Stimulated activated CD8-positive, alpha-beta memory T cell treated with anti-CD3 and anti-CD28 coated beads, Interleukin-4, amount 100 ng/mL, for 48 hours (primary cell): ENCODE measurements at regions not wholly inside any gene's neighbourhood (a gene's known extent, or its start where the extent isn't known, plus 50 kb on each side); places are given as distances from the start of the nearest gene placed in this dataset.

ENCODE experiments used
- DNase-seq: peaks from one replicate; pipeline ENCODE4 v3.0.0-alpha.2; 2020

- DNase-seq = no peak
These were observed 653.4 kb upstream of the ID2 start for GRCh38 chr2:8028436-8028835.

DNA sequence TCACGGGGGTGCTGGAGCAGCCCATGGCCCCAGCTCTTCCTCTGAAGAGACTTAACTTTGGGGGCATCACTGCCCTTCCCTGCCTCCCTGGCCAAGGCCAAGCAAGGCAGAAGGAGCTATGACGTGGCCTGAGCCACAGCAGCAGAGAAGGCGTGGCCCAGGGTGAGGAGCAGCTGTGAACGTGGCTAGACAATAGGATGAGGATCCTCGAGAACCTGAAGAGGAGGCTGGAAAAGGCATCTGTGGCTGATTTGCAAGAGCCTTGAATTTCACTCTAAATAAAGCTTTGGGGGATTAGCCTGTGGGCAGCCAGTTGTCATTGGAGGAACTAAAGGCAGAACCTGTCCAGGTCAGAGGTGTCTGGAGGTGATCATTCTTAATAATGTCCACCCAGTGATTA, 652.9 kb upstream of the ID2 start:
- DNase-seq = no peak

DNA sequence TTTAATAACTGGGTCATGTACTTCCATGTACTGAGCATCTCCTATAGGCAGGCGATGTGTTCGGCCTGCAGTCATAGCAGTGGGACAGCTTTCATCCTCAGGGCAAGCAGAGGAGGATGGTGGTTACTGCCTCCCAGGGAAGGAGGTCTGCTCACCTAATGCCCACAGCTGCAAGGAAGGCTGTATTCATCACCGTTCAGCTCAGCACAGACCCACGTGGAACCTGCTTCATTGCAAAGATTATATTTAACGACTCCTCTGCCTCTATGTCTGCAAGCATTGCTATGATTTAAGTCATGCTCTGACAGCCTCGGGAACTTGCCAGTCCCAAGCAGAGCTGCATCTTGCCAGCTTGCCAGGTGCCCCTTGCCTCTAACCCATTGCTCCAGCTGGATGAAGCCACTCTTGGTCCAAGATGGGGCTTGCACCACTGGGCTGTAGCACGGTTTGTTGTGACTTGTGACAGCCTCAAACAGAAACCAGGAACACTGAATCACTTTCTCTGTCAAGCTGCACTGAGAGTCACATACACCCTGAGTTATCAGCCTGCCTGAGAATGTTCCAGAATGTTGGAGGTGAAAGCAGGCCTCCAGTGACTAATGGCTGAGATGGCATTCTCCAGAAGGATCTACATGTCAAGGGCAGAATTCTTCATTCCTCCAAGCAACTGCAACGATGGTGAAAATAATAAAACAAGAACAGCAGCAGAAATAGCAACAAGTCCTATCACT, 651.1 kb upstream of the ID2 start:
- DNase-seq = peak; percentile 23

- DNase-seq = no peak
These were observed 650.5 kb upstream of the ID2 start for GRCh38 chr2:8031370-8031769.

- DNase-seq = no peak
These were observed 648.2 kb upstream of the ID2 start for GRCh38 chr2:8033546-8034096.

DNA sequence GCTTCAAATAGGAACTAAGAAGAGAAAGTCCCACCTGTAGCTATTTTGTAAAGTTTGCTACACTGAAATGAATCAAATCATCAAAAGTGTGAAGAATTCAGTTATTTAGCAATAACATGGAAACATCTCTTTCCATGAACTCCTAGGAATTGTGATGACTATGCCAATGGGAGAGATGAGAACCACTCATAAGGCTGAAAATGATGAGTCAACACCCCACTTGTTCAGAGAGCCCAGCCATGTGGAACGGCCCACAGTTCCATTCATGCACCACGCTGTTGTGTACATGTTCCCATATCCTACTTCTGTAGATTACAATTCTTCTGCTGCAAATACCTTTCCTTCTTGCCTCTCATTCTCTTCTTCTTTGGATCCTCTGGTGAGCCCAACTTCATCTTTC, 645.5 kb upstream of the ID2 start:
- DNase-seq = no peak

- DNase-seq = no peak
These were observed 642.1 kb upstream of the ID2 start for GRCh38 chr2:8039732-8040131.

- DNase-seq = no peak
These were observed 638.6 kb upstream of the ID2 start for GRCh38 chr2:8043295-8043694.

DNA sequence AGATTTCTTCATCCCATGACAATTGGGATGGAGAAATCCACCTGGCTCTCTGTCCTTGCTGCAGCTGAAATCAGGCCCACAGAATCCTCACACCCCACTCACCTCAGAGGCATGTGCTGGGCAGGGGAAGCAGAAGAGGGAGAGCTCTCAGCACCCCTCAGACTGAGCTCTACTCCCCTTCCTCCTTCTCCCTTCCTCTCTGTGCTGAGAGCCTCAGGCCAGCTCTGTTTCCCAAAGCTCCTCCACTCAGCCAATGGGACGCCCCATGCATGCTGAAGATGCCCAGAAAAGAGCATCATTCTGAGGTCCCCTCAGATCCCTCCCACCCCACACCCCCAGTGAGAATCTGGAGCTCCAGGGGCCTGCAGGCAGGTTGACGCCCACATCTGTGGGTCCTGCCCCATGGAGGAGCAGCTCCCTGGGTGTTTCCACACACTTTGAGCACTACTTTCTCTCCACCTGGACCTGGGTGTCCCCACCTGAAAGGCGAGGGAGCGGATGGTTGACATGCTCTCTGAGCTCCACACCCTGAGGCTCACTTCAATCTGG, 637.7 kb upstream of the ID2 start:
- DNase-seq = no peak

DNA sequence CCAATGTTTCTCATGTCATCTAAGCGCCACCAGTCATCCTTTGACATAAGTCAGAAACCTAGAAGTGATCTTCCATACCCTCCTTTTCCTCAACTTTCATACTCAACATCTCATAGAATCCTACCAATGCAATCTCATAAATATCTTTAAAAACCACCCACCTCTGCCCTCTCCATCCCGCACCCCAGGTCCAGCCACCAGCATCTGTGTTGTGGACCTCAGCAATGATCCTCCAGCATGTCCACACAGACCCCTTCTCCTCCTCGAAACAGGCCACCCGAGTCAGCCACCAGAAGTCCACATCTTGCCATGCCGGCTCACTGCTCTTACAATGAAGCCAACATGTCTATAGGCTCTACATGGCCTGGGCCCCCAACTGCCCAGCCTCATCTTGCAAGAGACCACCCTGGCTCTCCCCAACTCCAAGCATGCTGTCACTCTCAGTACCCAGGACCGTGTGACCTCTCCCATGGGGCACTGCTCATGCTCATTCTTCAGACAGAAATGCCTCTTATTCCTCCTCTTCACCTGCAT, 636.7 kb upstream of the ID2 start:
- DNase-seq = no peak

- DNase-seq = no peak
These were observed 635.0 kb upstream of the ID2 start for GRCh38 chr2:8046849-8047248.

DNA sequence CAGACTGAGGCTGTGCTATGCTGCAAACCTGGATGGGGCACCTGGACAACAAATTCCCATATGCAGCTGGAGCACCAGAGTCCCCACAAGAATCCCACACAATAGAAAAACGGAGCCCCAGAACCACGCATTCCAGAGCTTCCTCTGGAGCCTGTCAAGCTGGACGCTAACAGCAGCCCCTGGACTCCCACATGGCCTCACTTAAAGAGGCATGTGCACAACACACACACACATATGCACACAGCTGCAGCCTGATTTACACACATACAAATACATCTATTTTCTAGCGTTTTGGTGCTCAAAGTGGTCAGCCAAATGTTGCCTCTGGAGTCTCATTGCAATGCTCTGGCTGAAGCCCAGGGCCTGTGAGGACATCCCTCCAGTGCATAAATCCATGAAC, 632.7 kb upstream of the ID2 start:
- no peak for DNase-seq

- peak; percentile 71 for DNase-seq
These were observed 631.8 kb upstream of the ID2 start for GRCh38 chr2:8049851-8050571.

GRCh38 chr2:8053216-8053615, 628.6 kb upstream of the ID2 start:
- no peak for DNase-seq

DNA sequence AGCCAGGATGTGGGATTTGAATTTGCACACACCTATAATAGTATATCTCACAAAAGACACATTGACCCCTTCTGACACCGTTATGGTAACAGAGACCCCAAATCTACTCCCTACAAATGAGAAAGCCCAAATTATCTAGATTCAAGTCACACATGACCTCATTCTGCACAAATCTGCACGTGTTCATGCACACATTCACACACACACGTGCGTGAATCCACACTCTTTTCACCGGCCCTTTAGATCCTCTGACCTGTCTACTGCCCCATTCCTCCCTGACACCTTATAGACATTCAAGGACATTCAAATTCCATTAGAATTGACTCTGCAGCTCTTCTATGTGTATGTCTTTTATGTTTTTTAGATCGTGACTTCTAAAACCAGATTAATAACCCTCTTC, 627.8 kb upstream of the ID2 start:
- no peak for DNase-seq

DNA sequence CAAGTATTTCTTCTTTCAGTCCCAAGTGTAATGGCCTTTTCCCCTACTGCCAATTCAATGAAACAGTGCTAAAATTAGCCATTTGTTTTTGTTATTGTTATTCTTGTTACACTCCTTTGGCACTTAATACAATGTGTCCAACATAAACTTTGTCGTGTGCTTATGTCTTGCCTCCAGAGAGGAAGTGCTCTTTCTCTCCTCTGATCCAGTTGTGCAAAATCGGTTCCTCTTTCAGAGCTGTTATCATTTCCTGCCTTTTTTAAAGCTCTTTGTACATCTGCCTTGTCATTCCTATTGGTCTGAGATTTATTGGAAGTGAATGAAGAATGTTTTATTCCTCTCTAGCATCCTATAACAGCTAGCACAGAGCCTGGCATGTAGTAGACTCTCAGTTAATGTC, 623.2 kb upstream of the ID2 start:
- DNase-seq = no peak

DNA sequence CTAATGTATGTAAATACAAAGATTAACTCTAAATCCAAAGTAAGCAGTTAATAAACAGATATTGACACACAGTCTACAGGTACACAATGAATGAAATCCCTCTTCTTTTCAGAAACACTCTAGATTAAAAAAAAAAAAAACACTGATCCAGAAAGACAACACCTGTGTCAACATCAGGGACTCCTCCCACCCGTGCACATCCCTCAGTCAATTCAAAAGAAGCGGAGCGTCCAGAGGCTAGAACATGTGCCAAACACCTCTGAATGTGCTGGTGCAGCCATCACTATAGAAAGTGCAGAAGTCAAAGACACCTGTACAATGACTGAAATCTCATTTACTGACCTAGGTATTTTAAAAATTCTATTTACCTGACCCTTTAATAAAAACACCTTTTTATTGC, 622.6 kb upstream of the ID2 start:
- no peak for DNase-seq

- DNase-seq = no peak
These were observed 622.1 kb upstream of the ID2 start for GRCh38 chr2:8059794-8060193.

DNA sequence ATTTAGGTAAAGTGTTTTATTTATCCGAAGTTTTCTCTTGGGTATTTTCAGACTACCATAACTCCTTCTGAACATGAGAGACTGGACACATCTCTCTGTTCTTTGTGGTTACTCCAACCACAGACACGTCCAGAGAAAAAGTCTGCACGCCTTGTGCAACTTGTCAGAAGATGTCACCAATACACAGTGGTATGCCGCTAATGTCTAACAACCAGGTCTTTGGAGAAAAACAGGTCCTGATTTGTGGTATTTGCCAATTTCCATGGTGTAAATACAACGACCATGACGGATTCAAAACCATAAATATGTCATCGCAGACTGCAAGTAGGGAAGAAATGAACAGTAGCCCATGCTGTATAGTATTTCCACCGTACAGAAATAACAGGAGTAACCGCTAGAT, 620.6 kb upstream of the ID2 start:
- DNase-seq = no peak

DNA sequence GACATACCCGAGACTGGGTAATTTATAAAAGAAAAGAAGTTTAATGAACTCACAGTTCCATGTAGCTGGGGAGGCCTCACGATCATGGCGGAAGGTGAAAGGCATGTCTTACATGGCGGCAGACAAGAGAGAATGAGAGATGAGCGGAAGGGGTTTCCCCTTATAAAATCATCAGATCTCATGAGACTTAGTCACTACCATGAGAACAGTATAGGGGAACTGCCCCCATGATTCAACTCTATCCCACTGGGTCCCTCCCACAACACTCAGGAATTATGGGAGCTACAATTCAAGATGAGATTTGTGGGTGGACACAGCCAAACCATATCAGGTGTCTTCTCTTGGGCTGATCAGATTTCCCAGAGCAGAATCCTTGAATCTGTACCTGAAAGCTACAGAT, 617.3 kb upstream of the ID2 start:
- no peak for DNase-seq

- DNase-seq = no peak
These were observed 616.7 kb upstream of the ID2 start for GRCh38 chr2:8065191-8065590.

- DNase-seq = no peak
These were observed 614.0 kb upstream of the ID2 start for GRCh38 chr2:8067784-8068336.

GRCh38 chr2:8072907-8073306, 608.9 kb upstream of the ID2 start:
- DNase-seq = no peak

DNA sequence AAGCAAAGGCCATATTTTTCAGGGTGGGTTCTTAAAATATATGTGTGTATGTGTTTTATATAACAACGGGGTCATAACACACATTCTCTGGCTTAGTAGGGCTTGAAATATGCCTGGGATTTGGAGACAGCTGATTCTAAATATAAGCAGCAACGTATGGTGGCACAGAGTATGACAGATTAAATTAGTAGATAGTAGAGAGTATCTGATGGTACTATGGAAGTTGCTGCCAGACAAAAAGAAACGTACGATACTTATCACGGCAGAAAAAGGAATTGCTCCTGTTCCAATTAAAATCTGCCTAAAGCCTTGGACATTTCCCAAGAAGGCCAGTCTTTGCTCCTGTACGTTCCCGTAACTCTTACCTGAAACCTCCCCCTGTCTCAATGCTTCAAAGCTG, 607.9 kb upstream of the ID2 start:
- DNase-seq = no peak
